CD4-positive, alpha-beta T cell (primary cell): ENCODE measurements at regions not wholly inside any gene's neighbourhood (a gene's known extent, or its start where the extent isn't known, plus 50 kb on each side); places are given as distances from the start of the nearest gene placed in this dataset.

ENCODE experiments used
- ATAC-seq: fragments of 200-7000 bp; cut with Tn5 transposase; one replicate; pipeline ENCODE4 v1.10.0; 2022; ENCODE audit warnings: mild to moderate bottlenecking; ENCODE audit not compliant: poor library complexity
- CTCF ChIA-PET: fragments of 350-600 bp; sonication (Branson Sonifier 250); formaldehyde crosslinking; loops from one replicate; lab custom pipeline; 2021; ENCODE audit warnings: antibody characterized with exemption, inconsistent platforms; lab: Charles Lee
- POLR2A ChIA-PET: fragments of 350-600 bp; sonication (Branson Sonifier 250); formaldehyde crosslinking; loops from one replicate; lab custom pipeline; 2021; ENCODE audit warnings: antibody characterized with exemption, inconsistent platforms; lab: Charles Lee
- DNase-seq, 14 experiments: peaks; one replicate each; pipeline ENCODE4 v3.0.0-alpha.2; 2013 to 2020; ENCODE audit warnings: mixed read lengths in 2 of 14
- H3K27ac ChIP-seq, 2 donors: one replicate each; pipeline versions ENCODE4 v1.5.1 to v1.7.0; 2013; ENCODE audit warnings: low read length in 2 of 2, low read depth in 1 of 2, mild to moderate bottlenecking in 1 of 2
- H3K27me3 ChIP-seq, 2 experiments: 1 replicate in 1 of 2; 2 replicates in 1 of 2; pipeline versions ENCODE4 v1.6.1 to v1.7.0; 2013; ENCODE audit warnings: low read length in 2 of 2, control low read depth in 1 of 2, mild to moderate bottlenecking in 1 of 2, moderate library complexity in 1 of 2; ENCODE audit not compliant: insufficient read depth in 2 of 2, control insufficient read depth in 1 of 2
- H3K36me3 ChIP-seq: one replicate; pipeline ENCODE4 v1.6.1; 2013; ENCODE audit warnings: low read length, control low read depth; ENCODE audit not compliant: insufficient read depth
- H3K4me1 ChIP-seq: one replicate; pipeline ENCODE4 v1.6.1; 2013; ENCODE audit warnings: low read length, control low read depth; ENCODE audit not compliant: insufficient read depth
- H3K4me3 ChIP-seq: one replicate; pipeline ENCODE4 v1.5.1; 2013; ENCODE audit warnings: mild to moderate bottlenecking, low read length, moderate library complexity
- H3K9me3 ChIP-seq, 2 experiments: 1 replicate in 1 of 2; 2 replicates in 1 of 2; pipeline versions ENCODE4 v1.6.1 to v1.7.0; 2013; ENCODE audit warnings: low read length in 2 of 2, mild to moderate bottlenecking in 2 of 2, control low read depth in 1 of 2, moderate library complexity in 1 of 2; ENCODE audit not compliant: control insufficient read depth in 1 of 2, insufficient read depth in 1 of 2
- H3K27ac Mint-ChIP-seq: one replicate; pipeline ENCODE4 v1.8.0; 2020; ENCODE audit warnings: mixed read lengths
- H3K27me3 Mint-ChIP-seq: one replicate; pipeline ENCODE4 v1.8.0; 2021; ENCODE audit warnings: mixed read lengths
- H3K36me3 Mint-ChIP-seq: one replicate; pipeline ENCODE4 v1.8.0; 2021; ENCODE audit warnings: low read depth, mixed read lengths
- H3K4me1 Mint-ChIP-seq: one replicate; pipeline ENCODE4 v1.8.0; 2021; ENCODE audit warnings: low read depth, mixed read lengths
- H3K4me3 Mint-ChIP-seq: one replicate; pipeline ENCODE4 v1.8.0; 2020; ENCODE audit warnings: mild to moderate bottlenecking, mixed read lengths
- H3K9me3 Mint-ChIP-seq: one replicate; pipeline ENCODE4 v1.8.0; 2020; ENCODE audit warnings: mixed read lengths
- CTCF ChIP-seq: fragments of 200-600 bp; IDR thresholded peaks from one replicate; pipeline ENCODE4 v1.8.0; 2022; ENCODE audit warnings: antibody characterized with exemption, mild to moderate bottlenecking
- intact Hi-C, 2 experiments: fragments of 100-400 bp; cut with DNase I in 1 of 2; cut with micrococcal nuclease in 1 of 2; formaldehyde crosslinking; loops; one replicate each; pipeline versions ENCODE4 v1.15.1 to v1.9.0; 2023 to 2025; cut with DNase I, micrococcal nuclease

GRCh38 chr13:91292630-91293221, 54.8 kb upstream of the MIR17HG start:
- no peaks in the 10 kb centered on the region for H3K36me3 Mint-ChIP-seq
- no peaks in the 10 kb centered on the region for H3K4me1 ChIP-seq
- no peak overlapping the region for H3K4me3 Mint-ChIP-seq
- no peaks in the 10 kb centered on the region for H3K9me3 ChIP-seq
- H3K27me3 Mint-ChIP-seq = peaks cover 4% of the 10 kb centered on the region
- CTCF ChIA-PET = no interaction called here
- H3K36me3 ChIP-seq = no peaks in the 10 kb centered on the region
- POLR2A ChIA-PET = no interaction called here
- ATAC-seq = no peak
- no peak overlapping the region for H3K27ac Mint-ChIP-seq
- H3K27ac ChIP-seq = no peak overlapping the region
- H3K27me3 ChIP-seq = peaks cover 0 to 2% of the 10 kb centered on the region in 2 experiments
- no peak overlapping the region for H3K4me3 ChIP-seq
- DNase-seq = no peak
- TF ChIP-seq CTCF = no peak
- intact Hi-C loops = no loop called here
- H3K4me1 Mint-ChIP-seq = no peaks in the 10 kb centered on the region
- no peaks in the 10 kb centered on the region for H3K9me3 Mint-ChIP-seq

- Mint-ChIP-seq H3K27ac (no peak overlapping the region), H3K4me3 (no peak overlapping the region), H3K4me1 (no peaks in the 10 kb centered on the region), H3K27me3 (peaks cover 15% of the 10 kb centered on the region), H3K9me3 (no peaks in the 10 kb centered on the region), H3K36me3 (no peaks in the 10 kb centered on the region)
- ChIA-PET POLR2A (no interaction called here), CTCF (no interaction called here)
- no peak overlapping the region for H3K4me3 ChIP-seq
- H3K36me3 ChIP-seq = no peaks in the 10 kb centered on the region
- intact Hi-C loops = no loop called here
- no peak overlapping the region for H3K27ac ChIP-seq
- no peaks in the 10 kb centered on the region for H3K9me3 ChIP-seq
- no peak for TF ChIP-seq CTCF
- DNase-seq (no peak), ATAC-seq (no peak)
- H3K4me1 ChIP-seq = no peaks in the 10 kb centered on the region
- H3K27me3 ChIP-seq = no peaks in the 10 kb centered on the region
Measured at GRCh38 chr13:91295712-91296410, 51.6 kb upstream of the MIR17HG start.

DNA sequence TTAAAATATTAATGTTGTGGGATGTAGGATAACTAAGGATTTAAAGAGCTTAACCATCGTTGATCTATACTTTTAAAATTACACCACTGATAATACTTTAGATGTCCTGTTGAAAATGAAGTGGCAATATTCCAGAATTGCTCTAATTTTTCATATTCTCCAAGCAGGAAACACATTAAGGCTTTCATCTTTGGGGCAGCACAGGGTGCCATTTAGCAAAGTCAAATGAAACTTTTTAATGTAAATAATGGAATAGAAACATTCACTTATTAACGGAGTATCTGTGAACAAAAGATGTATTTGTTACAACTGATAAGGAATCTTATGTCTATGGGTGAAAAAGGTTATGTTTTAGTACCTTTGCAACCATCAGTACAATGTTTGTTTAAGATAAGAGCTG, 50.0 kb upstream of the MIR17HG start:
- Mint-ChIP-seq H3K27me3 (peaks cover 15% of the 10 kb centered on the region), H3K4me3 (no peak overlapping the region)
- no peak for ATAC-seq

More for the DNA sequence above, 50.0 kb upstream of the MIR17HG start:
- Mint-ChIP-seq H3K4me1 (no peaks in the 10 kb centered on the region), H3K9me3 (no peaks in the 10 kb centered on the region), H3K27ac (no peak overlapping the region), H3K36me3 (no peaks in the 10 kb centered on the region)
- Histone ChIP-seq H3K4me3 (no peak overlapping the region), H3K4me1 (no peaks in the 10 kb centered on the region), H3K27ac (no peak overlapping the region), H3K9me3 (no peaks in the 10 kb centered on the region), H3K27me3 (no peaks in the 10 kb centered on the region), H3K36me3 (no peaks in the 10 kb centered on the region)
- ChIA-PET POLR2A (no interaction called here), CTCF (no interaction called here)
- intact Hi-C loops = no loop called here
- no peak for TF ChIP-seq CTCF
- no peak for DNase-seq
